Left lobe of liver (tissue), 2 donors: ENCODE measurements at regions not wholly inside any gene's neighbourhood (a gene's known extent, or its start where the extent isn't known, plus 50 kb on each side); places are given as distances from the start of the nearest gene placed in this dataset.
"Not testable (repeated sequence)": the region's sequence is repeated elsewhere in the genome, so short reads cannot be mapped to it uniquely, and the experiment has no call there.

Experiments used
- ATAC-seq: fragments of 200-7000 bp; cut with Tn5 transposase; one replicate; pipeline ENCODE4 v1.9.1; 2020; ENCODE audit warnings: mild to moderate bottlenecking, moderate library complexity
- DNase-seq: peaks from one replicate; pipeline ENCODE4 v3.0.0-alpha.2; 2020; ENCODE audit warnings: low spot score
- donor health status: DM: no; HTN: no; CAD: no; lungs with moderate emphysema.
- donor health status: DM: no; HTN: yes; CAD: no.

DNA sequence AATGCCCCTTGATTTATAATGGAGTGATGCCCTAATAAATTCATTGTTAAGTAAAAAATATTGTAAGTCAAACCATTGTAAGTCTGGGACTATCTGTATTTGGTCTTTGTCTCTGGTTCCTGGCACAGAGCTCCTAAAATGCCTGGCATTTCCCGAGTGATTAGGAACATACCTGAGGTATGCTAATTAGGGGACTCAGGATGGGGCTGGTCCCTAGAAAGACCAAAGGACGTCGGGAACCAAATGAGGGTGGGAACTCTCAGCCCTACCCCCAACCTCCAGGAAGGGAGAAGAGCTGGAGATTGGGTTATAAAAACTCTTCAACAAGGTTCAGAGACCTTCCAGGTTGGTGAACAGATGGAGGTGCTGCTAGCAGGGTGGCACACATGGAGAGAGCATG, 82.6 kb upstream of the ARG1 start:
- DNase-seq, result no peak
- ATAC-seq, result no peak

DNA sequence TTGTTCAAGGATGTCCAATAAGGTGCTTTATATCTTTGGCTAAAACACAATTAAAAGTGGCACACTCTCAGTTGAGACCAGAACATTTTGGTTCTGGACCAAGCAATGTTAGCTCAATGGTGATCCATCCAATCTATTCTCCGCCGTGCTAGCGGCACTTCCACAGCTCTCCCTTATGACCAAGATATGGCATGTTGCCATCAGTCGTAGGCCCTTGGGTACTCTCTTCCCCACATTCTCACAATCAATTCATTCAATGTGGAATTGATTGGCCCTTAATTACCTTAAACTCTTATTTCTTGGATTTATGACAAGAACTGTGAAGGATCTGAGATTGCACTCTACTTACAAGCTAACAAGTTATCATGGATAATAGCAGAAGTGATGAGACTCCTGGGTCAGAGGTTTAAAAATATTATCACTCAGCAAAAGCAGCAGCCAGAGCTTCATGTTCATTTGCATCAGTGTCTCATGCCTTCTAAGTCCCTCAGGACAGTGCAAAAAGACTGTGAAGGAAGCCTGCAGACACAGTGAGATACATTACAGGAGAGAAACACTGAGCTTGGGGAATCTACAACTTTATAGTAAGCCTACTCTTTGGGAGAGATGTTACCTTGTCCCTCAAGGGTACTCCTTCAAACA, 80.0 kb upstream of the ARG1 start:
- DNase-seq, result no peak

DNA sequence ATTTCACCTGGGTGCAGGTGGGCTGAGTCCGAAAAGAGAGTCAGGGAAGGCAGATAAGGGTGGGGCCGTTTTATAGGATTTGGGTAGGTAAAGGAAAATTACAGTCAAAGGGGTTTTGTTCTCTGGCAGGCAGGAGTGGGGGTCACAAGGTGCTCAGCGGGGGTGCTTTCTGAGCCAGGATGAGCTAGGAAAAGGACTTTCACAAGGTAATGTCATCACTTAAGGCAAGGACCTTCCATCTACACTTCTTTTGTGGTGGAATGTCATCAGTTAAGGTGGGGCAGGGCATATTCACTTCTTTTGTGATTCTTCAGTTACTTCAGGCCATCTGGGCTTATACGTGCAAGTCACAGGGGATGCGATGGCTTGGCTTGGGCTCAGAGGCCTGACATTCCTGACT, 68.6 kb upstream of the ARG1 start:
- DNase-seq, ATAC-seq: not testable (repeated sequence)

More for the DNA sequence above, 80.0 kb upstream of the ARG1 start:
- no peak for ATAC-seq

DNA sequence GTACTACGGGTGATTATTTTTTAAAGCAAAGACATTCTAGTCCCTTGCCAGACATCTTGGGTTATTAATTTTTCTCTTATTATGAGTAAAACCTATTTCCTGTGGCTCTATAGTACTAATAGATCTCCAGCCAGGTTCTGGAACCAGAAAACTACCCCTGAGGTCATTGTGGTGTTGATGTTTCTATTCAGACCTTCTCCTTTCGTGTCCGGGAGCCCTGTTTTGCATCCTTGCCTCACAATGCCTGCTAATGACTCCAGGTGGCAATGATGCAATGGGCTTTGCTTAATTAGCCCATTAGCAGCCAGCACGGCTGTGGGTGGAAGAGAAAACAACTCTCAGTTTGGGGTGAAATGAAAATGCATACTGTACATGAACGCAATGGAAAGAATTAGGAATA, 62.9 kb upstream of the ARG1 start:
- ATAC-seq, result no peak

DNA sequence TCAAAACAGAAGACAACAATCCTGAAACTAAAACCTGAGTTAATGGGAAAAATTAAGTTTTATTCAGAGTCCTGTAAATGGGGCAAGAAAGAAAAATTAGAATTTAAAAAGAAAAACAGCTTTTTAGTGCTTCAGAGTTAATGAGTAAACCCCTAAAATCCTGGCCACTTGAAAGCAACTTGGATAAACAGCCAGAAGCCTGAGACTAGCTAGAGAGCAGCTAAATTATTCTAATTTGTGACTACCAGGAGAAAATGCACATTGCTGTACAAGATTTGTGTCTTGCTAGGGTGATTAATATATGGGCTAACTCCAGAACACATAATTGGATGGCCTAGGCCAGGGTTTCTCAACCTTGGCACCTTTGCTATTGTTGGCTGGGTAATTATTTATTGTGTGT, 62.4 kb upstream of the ARG1 start:
- no peak for ATAC-seq

More for the DNA sequence above, 62.9 kb upstream of the ARG1 start:
- DNase-seq, result no peak

DNA sequence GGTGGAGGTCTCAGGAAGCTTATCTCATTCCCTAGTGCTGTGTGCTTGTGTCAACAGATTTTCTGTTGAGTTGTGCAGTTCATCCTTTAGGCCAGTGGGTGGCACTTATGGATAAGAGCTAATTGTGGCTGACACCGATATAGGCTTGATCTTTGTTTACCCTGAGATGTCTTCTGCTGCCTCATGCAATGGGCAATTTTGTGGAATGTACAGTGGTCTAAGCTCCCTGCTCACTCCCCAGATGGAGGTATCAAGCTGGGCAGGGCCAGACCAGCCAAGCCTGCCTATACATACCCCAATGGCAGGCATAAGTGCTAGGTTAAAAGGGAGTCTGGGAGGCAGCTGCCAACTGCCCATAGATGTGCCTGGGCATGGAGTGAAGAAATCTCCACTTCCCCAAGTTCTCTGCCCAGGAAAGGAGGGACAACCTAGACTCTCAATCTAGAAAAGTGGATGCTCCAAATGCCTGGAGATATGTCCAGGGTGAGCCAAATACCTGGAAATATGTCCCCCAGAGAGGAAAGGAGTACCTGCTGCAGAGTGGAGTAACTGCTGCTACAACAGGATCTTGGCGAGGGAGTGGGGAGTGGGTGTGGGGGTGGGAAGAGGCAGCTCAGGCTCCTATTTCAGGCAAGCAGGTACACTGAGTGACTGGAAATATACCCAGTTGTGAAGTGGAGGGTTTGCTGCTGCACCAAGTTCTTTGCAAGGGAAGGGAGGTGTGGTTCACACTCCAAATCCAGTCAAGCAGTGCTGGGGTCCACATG, 53.2 kb upstream of the ARG1 start:
- ATAC-seq (peak; percentile 100), DNase-seq (peak; percentile 55)

More for the DNA sequence above, 62.4 kb upstream of the ARG1 start:
- no peak for DNase-seq
